ENCODE measurements at regions not wholly inside any gene's neighbourhood (a gene's known extent, or its start where the extent isn't known, plus 50 kb on each side); places are given as distances from the start of the nearest gene placed in this dataset.

DNA sequence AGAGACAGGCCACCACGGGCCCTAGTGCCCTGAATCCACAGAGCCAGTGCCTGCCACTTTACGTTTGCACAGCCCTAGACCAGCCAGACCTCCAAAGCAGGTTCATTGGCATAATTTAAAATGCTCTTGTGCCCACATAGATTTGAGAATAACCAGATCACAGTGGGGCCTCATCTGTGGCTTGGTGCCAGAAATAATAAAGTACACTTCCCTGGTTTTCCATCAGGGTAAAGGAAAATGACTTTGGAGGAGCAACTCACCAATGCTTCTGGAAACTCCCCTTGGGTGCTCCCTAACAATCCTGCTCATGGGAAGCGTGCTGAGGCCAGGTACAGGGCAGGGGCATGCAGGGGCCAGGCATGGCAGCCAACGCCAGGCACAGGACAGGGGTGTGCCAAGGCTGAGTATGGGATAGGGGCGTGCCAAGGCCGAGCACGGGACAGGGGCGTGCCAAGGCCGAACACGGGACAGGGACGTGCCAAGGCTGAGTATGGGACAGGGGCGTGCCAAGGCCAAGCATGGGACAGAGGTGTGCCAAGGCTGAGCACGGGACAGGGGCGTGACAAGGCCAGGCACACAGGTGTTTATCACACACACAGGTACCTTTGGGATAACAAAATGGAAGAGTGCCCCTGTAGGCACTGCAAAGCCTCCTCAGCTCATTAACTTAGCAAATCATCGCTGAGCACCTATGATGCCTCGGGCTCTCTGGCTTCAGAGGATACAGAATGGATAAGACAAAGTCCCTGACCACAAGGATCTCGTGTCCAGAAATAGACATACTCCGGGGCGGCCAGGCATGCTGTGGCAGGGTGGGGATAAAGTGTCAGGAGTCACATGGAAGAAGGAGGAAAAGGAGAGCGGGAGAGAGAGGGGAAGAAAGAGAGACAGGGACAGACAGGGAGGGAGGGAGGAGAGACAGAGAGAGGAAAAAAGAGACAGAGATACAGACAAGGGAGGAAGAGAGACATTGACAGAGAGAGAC is 334.7 kb downstream of the EIPR1 start:
- no peak for ATAC-seq
- in situ Hi-C loops (cut with MboI; ENCODE audit: low sequenced_read_pairs in 4 of 4) (no loop called here), intact Hi-C loops (cut with DNase I; ENCODE audit: low total_unique reads) (no loop called here)
- no peaks in the 10 kb centered on the region for H3K4me1 ChIP-seq
- no peak overlapping the region for H3K4me3 ChIP-seq
- H3K27me3 ChIP-seq: peaks cover 2 to 6% (median 5%) of the 10 kb centered on the region in 3 donors
- H3K36me3 ChIP-seq: no peaks in the 10 kb centered on the region
- no peak for TF ChIP-seq POLR2A (IDR thresholded peaks at IDR 0.05)
- TF ChIP-seq, protein P1, sequence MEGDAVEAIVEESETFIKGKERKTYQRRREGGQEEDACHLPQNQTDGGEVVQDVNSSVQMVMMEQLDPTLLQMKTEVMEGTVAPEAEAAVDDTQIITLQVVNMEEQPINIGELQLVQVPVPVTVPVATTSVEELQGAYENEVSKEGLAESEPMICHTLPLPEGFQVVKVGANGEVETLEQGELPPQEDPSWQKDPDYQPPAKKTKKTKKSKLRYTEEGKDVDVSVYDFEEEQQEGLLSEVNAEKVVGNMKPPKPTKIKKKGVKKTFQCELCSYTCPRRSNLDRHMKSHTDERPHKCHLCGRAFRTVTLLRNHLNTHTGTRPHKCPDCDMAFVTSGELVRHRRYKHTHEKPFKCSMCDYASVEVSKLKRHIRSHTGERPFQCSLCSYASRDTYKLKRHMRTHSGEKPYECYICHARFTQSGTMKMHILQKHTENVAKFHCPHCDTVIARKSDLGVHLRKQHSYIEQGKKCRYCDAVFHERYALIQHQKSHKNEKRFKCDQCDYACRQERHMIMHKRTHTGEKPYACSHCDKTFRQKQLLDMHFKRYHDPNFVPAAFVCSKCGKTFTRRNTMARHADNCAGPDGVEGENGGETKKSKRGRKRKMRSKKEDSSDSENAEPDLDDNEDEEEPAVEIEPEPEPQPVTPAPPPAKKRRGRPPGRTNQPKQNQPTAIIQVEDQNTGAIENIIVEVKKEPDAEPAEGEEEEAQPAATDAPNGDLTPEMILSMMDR (IDR thresholded peaks at IDR 0.05 in 4 of 5, conservative IDR thresholded peaks at IDR 0.05 in 1 of 5): no peak
- no peaks in the 10 kb centered on the region for H3K9me3 ChIP-seq
- DNase-seq: no peak
- H3K27ac ChIP-seq: no peak overlapping the region

DNA sequence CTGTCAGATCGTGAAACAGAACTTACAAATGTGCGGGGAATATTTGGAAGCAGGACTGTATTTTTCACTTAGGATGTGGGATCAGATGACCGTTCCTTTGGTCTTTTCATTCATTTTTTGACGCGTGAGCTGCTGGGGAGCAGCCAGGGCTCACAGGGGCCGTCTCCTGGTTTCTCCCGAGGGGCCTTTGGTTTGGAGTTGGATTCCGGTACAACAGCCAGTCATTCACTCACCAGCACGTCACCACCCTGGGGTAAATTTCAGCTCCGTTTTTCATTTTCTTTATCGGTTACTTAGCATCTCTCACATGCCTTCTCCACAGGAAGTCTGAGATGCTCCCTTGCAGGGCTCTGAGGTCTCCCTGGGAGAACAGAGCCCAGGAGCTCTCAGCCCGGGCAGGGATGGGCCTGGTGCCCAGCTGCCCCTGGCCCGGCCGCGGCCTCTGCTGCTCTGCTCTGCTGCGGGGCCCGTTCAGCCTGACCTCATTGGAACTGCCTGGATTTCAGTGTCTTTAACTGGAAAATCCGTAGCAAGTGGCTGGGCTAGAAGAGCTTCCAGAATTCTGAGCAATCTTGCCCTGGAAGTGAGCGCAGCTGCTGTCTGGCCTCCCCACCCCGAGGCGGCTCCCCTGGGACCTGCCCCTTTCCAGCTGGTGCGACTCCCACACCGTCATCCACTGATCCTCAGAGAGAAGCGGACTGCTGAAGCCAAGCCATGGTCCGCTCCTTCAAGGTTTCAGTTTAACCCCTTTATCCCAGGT is 335.6 kb downstream of the EIPR1 start:
- in situ Hi-C loops (cut with MboI; ENCODE audit: low sequenced_read_pairs in 4 of 4) (no loop called here), intact Hi-C loops (cut with DNase I; ENCODE audit: low total_unique reads) (no loop called here)
- Histone ChIP-seq H3K4me3 (no peak overlapping the region), H3K9me3 (no peaks in the 10 kb centered on the region), H3K4me1 (no peaks in the 10 kb centered on the region), H3K27ac (no peak overlapping the region), H3K27me3 (peaks cover 2 to 6% (median 5%) of the 10 kb centered on the region in 3 donors), H3K36me3 (no peaks in the 10 kb centered on the region)
- TF ChIP-seq, protein P1 (IDR thresholded peaks at IDR 0.05 in 4 of 5, conservative IDR thresholded peaks at IDR 0.05 in 1 of 5): no peak
- TF ChIP-seq POLR2A (IDR thresholded peaks at IDR 0.05): no peak
- ATAC-seq: peak in 1 of 2 donors; percentile 42
- peak in 1 of 2 donors; percentile 21 for DNase-seq

DNA sequence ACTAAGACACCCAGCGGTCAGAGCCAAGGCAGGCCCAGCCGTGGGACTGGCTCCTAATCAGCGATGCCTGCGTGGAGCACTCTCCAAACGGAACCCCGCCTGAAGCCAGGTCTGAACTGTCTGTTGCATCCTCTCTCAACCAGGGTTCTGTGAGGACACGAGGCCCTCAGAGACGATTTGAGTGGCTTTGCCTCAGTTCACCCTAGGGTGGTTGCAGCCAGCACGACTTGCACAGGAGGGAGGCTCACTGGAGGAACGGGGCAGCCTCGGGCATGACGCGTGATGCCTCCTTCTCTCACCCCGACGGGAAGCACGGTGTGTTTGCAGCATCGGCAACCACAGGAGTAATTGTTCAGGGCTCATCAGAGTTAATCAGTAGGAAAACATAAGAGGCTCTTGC is 336.4 kb downstream of the EIPR1 start:
- TF ChIP-seq POLR2A (IDR thresholded peaks at IDR 0.05): no peak
- TF ChIP-seq, protein P1 (IDR thresholded peaks at IDR 0.05 in 4 of 5, conservative IDR thresholded peaks at IDR 0.05 in 1 of 5): no peak
- no peak for ATAC-seq
- Histone ChIP-seq H3K27me3 (peaks cover 2 to 6% (median 5%) of the 10 kb centered on the region in 3 donors), H3K9me3 (no peaks in the 10 kb centered on the region), H3K4me3 (no peak overlapping the region), H3K4me1 (no peaks in the 10 kb centered on the region), H3K27ac (no peak overlapping the region), H3K36me3 (no peaks in the 10 kb centered on the region)
- no peak for DNase-seq
- in situ Hi-C loops (cut with MboI; ENCODE audit: low sequenced_read_pairs in 4 of 4) (no loop called here), intact Hi-C loops (cut with DNase I; ENCODE audit: low total_unique reads) (no loop called here)

DNA sequence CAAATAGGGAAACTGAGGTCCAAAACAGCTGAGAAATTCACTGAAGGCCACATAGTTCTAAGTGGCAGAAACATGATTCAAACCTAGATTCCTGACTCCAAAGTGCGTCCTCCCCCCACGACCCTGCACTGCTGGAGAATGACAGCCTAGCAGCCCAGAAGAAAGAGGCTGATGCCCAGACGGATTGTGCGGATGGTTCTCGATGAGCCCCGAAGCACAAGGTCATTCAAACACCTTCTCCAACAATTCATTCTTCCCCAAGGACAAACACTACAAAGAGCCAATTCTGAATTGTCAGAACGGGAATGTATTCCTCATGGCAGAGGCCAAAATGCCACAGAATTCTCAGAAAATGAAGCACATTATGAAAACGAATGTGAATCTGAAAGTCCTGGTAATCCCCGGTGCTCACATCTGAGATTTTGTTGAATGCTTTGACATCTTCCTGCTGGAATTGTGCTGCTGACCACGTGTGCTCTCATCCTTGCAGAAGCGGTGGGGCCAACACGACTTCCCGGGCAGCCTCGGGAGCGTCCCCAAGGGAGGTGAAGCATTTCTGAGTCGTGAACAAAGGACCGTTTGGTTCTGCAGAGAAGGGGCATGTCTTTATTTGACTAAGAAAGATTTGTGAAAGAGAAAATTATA is 337.0 kb downstream of the EIPR1 start:
- in situ Hi-C loops (cut with MboI; ENCODE audit: low sequenced_read_pairs in 4 of 4): no loop called here
- no peak for DNase-seq

More for the DNA sequence above, 337.0 kb downstream of the EIPR1 start:
- Histone ChIP-seq H3K27me3 (peaks cover 2 to 6% (median 5%) of the 10 kb centered on the region in 3 donors), H3K27ac (no peak overlapping the region), H3K4me1 (no peaks in the 10 kb centered on the region), H3K4me3 (no peak overlapping the region), H3K9me3 (no peaks in the 10 kb centered on the region), H3K36me3 (no peaks in the 10 kb centered on the region)
- intact Hi-C loops (cut with DNase I; ENCODE audit: low total_unique reads): no loop called here
- ATAC-seq: no peak
- no peak for TF ChIP-seq POLR2A (IDR thresholded peaks at IDR 0.05)
- TF ChIP-seq, protein P1 (IDR thresholded peaks at IDR 0.05 in 4 of 5, conservative IDR thresholded peaks at IDR 0.05 in 1 of 5): no peak

Data from gastrocnemius medialis (tissue), 4 donors.